HG03558 (cell line): ENCODE measurements at regions not wholly inside any gene's neighbourhood (a gene's known extent, or its start where the extent isn't known, plus 50 kb on each side); places are given as distances from the start of the nearest gene placed in this dataset.

Source experiments
- ATAC-seq: cut with Tn5 transposase; IDR thresholded peaks from one replicate; pipeline ENCODE4 v1.9.1; 2021; ENCODE audit warnings: moderate number of reproducible peaks; ENCODE audit not compliant: unreplicated experiment; ENCODE audit errors: extremely low read depth

GRCh38 chr12:59260202-59260601 is 335.6 kb upstream of the SLC16A7 start:
- no peak for ATAC-seq

DNA sequence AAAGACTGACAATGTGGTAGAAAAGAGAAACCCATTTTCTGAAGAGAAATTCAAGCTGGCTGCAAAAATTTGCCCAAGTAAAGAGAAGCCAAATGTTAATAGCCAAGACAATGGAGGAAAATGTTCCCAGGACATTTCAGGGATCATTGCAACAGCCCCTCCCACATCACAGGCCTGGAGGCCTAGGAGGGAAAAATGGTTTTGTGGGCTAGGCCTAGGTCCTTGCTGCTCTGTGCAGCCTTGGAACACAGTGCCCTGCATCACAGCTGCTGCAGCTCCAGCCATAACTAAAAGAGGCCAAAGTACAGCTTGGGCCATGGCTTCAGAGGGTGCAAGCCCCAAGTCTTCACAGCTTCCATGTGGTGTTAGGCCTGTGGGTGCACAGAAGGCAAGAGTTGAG is 332.4 kb upstream of the LRIG3 start:
- no peak for ATAC-seq

DNA sequence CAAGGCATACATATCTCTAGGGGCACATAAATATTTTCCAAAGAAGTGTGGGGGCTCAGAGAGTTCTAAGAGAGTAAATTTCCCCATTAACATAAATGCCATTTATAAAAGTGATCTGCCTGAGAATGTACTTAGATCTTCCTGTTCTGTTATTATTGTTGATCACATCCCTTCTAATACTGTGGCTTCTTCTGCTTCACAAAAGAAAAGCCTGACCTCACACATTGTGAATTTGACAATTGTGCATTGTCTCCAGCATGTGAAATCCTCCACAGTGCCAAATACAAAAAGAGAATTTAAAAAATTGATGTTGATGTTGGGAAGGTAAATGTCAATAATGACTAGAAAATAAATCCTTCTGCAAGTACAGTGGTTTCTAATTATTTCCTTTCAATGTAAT is 330.5 kb upstream of the LRIG3 start:
- ATAC-seq: no peak

DNA sequence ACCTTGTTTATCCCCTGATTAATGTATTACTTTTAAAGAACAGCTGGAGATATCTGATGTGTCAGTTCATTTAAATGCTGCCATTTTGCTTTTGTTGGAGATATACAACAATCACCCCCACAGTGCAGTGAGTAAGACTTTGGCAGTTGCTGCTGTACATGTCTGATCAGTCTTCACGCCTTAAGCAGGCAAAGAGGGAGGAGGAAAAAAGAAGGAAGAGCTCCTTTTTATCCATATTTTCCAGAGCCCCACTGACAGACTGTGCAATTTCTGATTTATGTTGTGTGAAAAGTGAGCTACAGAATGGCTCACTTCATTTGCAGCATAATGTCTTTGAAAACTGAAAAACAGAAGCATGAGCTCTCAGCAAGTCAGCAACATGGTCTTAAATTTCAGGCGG is 319.7 kb upstream of the LRIG3 start:
- ATAC-seq: no peak

GRCh38 chr12:59234391-59234790 is 314.1 kb upstream of the LRIG3 start:
- no peak for ATAC-seq

GRCh38 chr12:59230334-59230733 is 310.0 kb upstream of the LRIG3 start:
- no peak for ATAC-seq

DNA sequence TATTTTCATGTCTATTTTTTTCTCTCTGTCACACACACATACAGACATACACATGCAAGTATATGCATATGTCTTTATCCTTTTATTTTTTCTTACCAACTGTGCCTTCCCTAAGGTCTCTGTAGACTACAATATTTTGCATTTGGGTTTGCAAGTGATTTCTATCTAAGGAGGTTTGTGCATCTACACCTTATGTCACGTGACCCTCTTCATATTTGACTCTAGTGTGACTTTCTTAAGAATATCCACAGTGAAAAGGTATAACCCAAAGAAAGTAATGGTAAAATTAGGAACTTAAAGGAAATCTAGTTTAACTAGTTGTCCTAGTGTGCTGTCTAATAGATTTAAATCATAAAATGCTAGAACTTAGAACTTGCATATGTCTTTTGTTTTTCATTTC is 298.8 kb upstream of the LRIG3 start:
- no peak for ATAC-seq

DNA sequence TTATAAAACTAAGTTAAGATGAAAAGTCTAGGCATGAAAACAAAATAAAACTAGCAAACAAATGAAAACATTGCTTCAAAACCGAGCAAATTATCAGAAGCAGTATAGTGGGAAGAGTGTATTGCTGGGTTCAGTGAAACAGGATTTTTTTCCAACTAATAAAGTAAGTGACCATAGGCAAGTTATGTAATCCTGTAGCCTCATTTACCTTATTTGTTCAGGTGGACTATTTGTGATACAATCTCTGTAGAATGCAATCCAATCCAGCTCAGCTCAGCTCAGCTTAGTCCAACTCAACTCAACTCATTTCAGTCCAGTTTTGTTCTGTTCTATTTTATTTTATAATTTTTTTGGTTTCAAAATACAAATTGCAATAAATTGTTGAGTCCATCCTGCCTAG is 276.7 kb upstream of the LRIG3 start:
- no peak for ATAC-seq

DNA sequence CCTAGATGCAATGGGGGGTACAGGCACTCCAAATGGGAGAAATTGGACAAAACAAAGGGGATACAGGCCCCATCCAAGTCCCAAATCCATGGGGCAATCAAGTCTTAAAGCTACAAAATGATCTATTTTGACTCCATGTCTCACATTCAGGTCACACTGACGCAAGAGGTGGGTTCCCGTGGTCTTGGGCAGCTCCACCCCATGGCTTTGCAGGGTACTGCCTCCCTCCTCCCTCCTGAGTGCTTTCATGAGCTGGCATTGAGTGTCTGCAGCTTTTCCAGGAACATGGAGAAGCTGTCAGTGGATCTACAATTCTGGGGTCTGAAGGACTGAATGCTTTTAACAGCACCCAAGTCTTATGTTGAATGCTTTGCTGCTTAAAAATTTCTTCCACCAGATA is 274.5 kb upstream of the LRIG3 start:
- ATAC-seq: no peak

DNA sequence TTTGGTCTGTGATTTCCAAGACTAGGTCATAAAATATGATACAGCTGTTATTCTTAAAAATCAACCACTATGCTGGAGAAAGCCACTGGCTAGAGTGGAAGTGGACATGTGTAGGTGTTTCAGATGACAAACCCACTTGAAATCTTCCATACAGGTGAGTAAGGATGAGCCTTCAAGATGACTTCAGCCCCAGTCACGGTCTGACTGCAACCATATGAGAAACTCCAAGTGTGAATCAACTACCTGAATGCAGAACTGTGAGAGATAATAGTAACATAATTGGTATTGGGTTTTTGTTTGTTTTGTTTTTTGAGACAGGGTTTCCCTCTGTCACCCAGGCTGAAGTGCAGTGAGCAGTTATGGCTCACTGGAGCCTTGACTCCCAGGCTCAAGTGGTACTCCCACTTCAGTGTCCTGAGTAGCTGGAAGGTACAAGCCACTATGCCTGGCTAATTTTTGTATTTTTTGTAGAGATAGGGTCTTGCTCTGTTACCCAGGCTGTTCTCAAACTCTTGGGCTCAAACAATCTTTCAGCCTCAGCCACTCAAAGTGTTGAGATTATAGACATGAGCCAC is 273.3 kb upstream of the LRIG3 start:
- no peak for ATAC-seq

GRCh38 chr12:59191372-59191771 is 271.1 kb upstream of the LRIG3 start:
- no peak for ATAC-seq

GRCh38 chr12:59186451-59186850 is 266.1 kb upstream of the LRIG3 start:
- no peak for ATAC-seq

DNA sequence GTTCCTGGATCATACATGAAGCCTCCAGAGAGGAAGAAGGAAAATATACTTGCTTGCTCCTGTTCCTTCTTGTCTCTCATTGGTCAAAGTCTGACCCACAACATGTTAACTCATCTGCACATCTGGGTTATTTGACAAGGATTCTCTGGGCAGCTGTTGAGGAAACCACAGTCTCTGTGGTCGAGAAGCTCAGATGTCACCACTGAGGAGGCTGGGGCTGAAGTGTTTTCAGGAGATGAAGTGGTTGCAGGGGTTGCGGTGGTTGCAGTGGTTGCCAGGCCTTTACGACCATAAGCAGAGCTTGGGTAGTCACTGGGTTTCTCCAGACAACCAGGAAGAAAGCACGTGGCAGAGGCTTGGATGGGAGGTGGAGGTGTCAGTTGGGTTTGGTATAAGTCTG is 265.0 kb upstream of the LRIG3 start:
- no peak for ATAC-seq

GRCh38 chr12:59182658-59183455 is 262.6 kb upstream of the LRIG3 start:
- ATAC-seq: no peak

GRCh38 chr12:59182191-59182590 is 261.9 kb upstream of the LRIG3 start:
- ATAC-seq: no peak

GRCh38 chr12:59181196-59181777 is 261.0 kb upstream of the LRIG3 start:
- no peak for ATAC-seq

DNA sequence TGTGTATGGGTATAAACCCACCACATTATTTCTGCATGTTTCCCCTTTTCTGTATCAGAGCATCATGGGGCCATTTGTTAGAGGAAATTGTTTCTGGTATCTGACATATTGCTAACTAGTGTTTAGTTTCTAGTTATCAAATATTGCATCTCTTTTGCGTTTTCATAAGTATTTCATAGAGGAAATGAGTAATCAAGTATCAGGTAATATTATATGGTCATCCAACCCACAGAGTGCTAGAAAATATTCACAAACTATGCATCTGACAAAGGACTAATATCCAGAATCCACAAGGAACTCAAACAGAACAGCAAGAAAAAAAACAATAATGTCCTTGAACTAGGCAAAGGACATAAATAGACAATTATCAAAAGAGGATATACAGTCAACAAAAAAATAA is 258.9 kb upstream of the LRIG3 start:
- ATAC-seq: no peak

- no peak for ATAC-seq
These were observed 253.4 kb upstream of the LRIG3 start for GRCh38 chr12:59173695-59174094.

DNA sequence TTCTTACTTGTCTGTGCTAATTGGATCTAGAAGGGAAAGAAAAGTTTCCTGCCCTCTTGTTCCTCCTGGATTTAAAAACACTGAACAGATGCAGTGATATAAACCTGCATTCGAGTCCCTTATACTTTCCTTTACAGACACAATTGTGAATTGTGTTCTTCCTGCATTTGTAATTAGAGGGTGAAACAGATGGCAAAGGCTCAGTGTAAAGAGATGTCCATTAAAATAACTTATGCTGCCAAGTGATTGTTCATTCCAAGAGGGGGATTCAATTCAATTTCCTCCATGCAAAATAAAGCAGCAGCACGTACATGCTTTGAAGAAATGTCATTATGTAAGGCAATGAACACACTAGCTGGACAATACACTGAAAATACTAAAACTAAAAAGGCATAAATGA is 248.3 kb upstream of the LRIG3 start:
- no peak for ATAC-seq

GRCh38 chr12:59166457-59166856 is 246.2 kb upstream of the LRIG3 start:
- ATAC-seq: no peak

- ATAC-seq: no peak
These were observed 244.9 kb upstream of the LRIG3 start for GRCh38 chr12:59164991-59165718.
